ENCODE measurements at regions not wholly inside any gene's neighbourhood (a gene's known extent, or its start where the extent isn't known, plus 50 kb on each side); places are given as distances from the start of the nearest gene placed in this dataset.

DNA sequence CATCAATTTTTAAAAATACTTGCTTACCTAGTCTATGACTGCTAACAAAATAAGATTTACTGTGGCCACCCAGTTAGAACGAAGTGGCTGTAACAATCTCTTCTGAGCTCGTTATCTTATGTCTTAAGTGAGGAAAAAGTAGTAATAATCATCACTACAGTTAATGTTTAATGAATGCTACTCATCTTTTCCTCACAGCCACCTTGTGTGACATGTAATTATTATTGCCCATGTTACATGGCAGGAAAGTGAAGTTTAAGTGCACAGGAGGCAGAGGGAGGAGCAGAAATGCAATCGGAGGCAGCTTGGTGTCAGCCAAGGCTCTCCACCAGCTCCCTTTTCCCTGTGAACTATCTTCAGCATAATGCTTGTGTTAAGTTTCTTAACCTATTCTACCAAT, 260.3 kb downstream of the B3GLCT start:
- no peaks in the 10 kb centered on the region for H3K9me2 ChIP-seq (ENCODE audit: insufficient read depth)
- no peaks in the 10 kb centered on the region for H3K36me3 ChIP-seq (ENCODE audit: control insufficient read depth in 1 of 2, insufficient read depth in 2 of 2, low read length in 2 of 2)
- ChIA-PET POLR2A (no interaction called here), RAD21 (ENCODE audit: low non-redundant PET in 1 of 2, low total read pairs in 2 of 2, uncharacterized antibody in 2 of 2, unreplicated experiment in 2 of 2) (no interaction called here), CTCF (no interaction called here)
- peaks cover 25% of the 10 kb centered on the region for H3K27me3 ChIP-seq (ENCODE audit: insufficient read depth, low read length)
- ATAC-seq (no peak), DNase-seq (ENCODE audit: low read depth, low spot score) (no peak)
- no peaks in the 10 kb centered on the region for H3K9me3 ChIP-seq (ENCODE audit: control insufficient read depth in 1 of 2, insufficient read depth in 1 of 2, low read depth in 1 of 2, low read length in 2 of 2)
- no peak for TF ChIP-seq CEBPB (IDR thresholded peaks at IDR 0.05; ENCODE audit: low read depth)
- no peak for TF ChIP-seq YY1 (IDR thresholded peaks at IDR 0.05; ENCODE audit: extremely low read depth, insufficient replicate concordance, low read depth, low read length)
- no peak for TF ChIP-seq RAD21 (IDR thresholded peaks at IDR 0.05; ENCODE audit: low read depth)
- TF ChIP-seq, protein P1, sequence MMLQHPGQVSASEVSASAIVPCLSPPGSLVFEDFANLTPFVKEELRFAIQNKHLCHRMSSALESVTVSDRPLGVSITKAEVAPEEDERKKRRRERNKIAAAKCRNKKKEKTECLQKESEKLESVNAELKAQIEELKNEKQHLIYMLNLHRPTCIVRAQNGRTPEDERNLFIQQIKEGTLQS (IDR thresholded peaks at IDR 0.05) = no peak
- no peak for TF ChIP-seq SRF (IDR thresholded peaks at IDR 0.05; ENCODE audit: low read depth)
- TF ChIP-seq JUND (IDR thresholded peaks at IDR 0.05) = no peak
- TF ChIP-seq, protein P2, sequence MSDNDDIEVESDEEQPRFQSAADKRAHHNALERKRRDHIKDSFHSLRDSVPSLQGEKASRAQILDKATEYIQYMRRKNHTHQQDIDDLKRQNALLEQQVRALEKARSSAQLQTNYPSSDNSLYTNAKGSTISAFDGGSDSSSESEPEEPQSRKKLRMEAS (IDR thresholded peaks at IDR 0.05) = no peak
- no peak overlapping the region for H3K27ac ChIP-seq (ENCODE audit: low read depth, low read length)
- no peaks in the 10 kb centered on the region for H4K20me1 ChIP-seq (ENCODE audit: insufficient read depth)
- no peaks in the 10 kb centered on the region for H3K4me1 ChIP-seq (ENCODE audit: control insufficient read depth in 1 of 2, insufficient read depth in 2 of 2, low read length in 2 of 2)
- no peak overlapping the region for H3K4me2 ChIP-seq (ENCODE audit: low read length)
- BruUV-seq (replicated peaks) = no TSS peak
- no peaks in the 10 kb centered on the region for H3K79me2 ChIP-seq (ENCODE audit: insufficient read depth, low read length)
- H3K9ac ChIP-seq (ENCODE audit: low read length) = no peak overlapping the region
- no peak overlapping the region for H3K4me3 ChIP-seq (replicated peaks in 1 of 2; ENCODE audit: low read depth in 1 of 2, low read length in 2 of 2)
- no peak overlapping the region for H2AFZ ChIP-seq (ENCODE audit: low read depth, low read length, poor library complexity, severe bottlenecking)
- intact Hi-C loops (cut with micrococcal nuclease) = no loop called here

DNA sequence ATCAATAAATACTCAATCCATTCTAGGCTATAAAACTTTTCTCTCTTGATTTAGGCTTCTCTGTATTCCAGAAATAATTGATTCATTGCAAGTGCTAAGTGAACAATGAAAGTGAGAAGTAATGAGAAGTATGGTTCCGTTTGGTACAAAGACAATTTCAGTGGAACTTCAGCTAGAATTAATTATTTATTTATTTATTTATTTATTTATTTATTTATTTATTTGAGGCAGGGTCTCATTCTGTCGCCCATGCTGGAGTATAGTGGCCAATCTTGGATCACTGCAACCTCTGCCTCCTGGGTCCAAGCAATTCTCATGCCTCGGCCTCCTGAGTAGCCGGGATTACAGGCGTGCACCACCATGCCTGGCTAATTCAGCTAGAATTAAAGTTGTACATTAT, 262.1 kb downstream of the B3GLCT start:
- intact Hi-C loops (cut with micrococcal nuclease) = no loop called here
- H3K9me2 ChIP-seq (ENCODE audit: insufficient read depth) = no peaks in the 10 kb centered on the region
- TF ChIP-seq CEBPB (IDR thresholded peaks at IDR 0.05; ENCODE audit: low read depth) (no peak), RAD21 (IDR thresholded peaks at IDR 0.05; ENCODE audit: low read depth) (no peak), SIN3A (IDR thresholded peaks at IDR 0.05; ENCODE audit: low read depth) (no peak)
- TF ChIP-seq, protein P3, sequence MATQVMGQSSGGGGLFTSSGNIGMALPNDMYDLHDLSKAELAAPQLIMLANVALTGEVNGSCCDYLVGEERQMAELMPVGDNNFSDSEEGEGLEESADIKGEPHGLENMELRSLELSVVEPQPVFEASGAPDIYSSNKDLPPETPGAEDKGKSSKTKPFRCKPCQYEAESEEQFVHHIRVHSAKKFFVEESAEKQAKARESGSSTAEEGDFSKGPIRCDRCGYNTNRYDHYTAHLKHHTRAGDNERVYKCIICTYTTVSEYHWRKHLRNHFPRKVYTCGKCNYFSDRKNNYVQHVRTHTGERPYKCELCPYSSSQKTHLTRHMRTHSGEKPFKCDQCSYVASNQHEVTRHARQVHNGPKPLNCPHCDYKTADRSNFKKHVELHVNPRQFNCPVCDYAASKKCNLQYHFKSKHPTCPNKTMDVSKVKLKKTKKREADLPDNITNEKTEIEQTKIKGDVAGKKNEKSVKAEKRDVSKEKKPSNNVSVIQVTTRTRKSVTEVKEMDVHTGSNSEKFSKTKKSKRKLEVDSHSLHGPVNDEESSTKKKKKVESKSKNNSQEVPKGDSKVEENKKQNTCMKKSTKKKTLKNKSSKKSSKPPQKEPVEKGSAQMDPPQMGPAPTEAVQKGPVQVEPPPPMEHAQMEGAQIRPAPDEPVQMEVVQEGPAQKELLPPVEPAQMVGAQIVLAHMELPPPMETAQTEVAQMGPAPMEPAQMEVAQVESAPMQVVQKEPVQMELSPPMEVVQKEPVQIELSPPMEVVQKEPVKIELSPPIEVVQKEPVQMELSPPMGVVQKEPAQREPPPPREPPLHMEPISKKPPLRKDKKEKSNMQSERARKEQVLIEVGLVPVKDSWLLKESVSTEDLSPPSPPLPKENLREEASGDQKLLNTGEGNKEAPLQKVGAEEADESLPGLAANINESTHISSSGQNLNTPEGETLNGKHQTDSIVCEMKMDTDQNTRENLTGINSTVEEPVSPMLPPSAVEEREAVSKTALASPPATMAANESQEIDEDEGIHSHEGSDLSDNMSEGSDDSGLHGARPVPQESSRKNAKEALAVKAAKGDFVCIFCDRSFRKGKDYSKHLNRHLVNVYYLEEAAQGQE (IDR thresholded peaks at IDR 0.05; ENCODE audit: low read depth) = no peak
- H4K20me1 ChIP-seq (ENCODE audit: insufficient read depth) = no peaks in the 10 kb centered on the region
- no TSS peak for BruUV-seq (replicated peaks)
- H3K79me2 ChIP-seq (ENCODE audit: insufficient read depth, low read length) = no peaks in the 10 kb centered on the region
- H3K4me1 ChIP-seq (ENCODE audit: control insufficient read depth in 1 of 2, insufficient read depth in 2 of 2, low read length in 2 of 2) = no peaks in the 10 kb centered on the region
- ChIA-PET CTCF (no interaction called here), RAD21 (ENCODE audit: low non-redundant PET in 1 of 2, low total read pairs in 2 of 2, uncharacterized antibody in 2 of 2, unreplicated experiment in 2 of 2) (no interaction called here), POLR2A (no interaction called here)
- DNase-seq (ENCODE audit: low read depth, low spot score) (no peak), ATAC-seq (no peak)
- H3K27ac ChIP-seq (ENCODE audit: low read depth, low read length) = no peak overlapping the region
- H3K9ac ChIP-seq (ENCODE audit: low read length) = no peak overlapping the region
- peaks cover 31% of the 10 kb centered on the region for H3K27me3 ChIP-seq (ENCODE audit: insufficient read depth, low read length)
- H3K4me2 ChIP-seq (ENCODE audit: low read length) = no peak overlapping the region
- H2AFZ ChIP-seq (ENCODE audit: low read depth, low read length, poor library complexity, severe bottlenecking) = no peak overlapping the region
- H3K4me3 ChIP-seq (replicated peaks in 1 of 2; ENCODE audit: low read depth in 1 of 2, low read length in 2 of 2) = no peak overlapping the region
- H3K9me3 ChIP-seq (ENCODE audit: control insufficient read depth in 1 of 2, insufficient read depth in 1 of 2, low read depth in 1 of 2, low read length in 2 of 2) = no peaks in the 10 kb centered on the region
- no peaks in the 10 kb centered on the region for H3K36me3 ChIP-seq (ENCODE audit: control insufficient read depth in 1 of 2, insufficient read depth in 2 of 2, low read length in 2 of 2)
